ENCODE measurements at regions not wholly inside any gene's neighbourhood (a gene's known extent, or its start where the extent isn't known, plus 50 kb on each side); places are given as distances from the start of the nearest gene placed in this dataset.
A peak's percentile ranks its signal among the peaks of the same experiment; 100 is the strongest.
"Not testable (repeated sequence)": the region's sequence is repeated elsewhere in the genome, so short reads cannot be mapped to it uniquely, and the experiment has no call there.

GRCh38 chr3:116512281-116512680, 67.0 kb upstream of the LSAMP start:
- no peak for DNase-seq

GRCh38 chr3:116512931-116513330, 67.6 kb upstream of the LSAMP start:
- DNase-seq: no peak

DNA sequence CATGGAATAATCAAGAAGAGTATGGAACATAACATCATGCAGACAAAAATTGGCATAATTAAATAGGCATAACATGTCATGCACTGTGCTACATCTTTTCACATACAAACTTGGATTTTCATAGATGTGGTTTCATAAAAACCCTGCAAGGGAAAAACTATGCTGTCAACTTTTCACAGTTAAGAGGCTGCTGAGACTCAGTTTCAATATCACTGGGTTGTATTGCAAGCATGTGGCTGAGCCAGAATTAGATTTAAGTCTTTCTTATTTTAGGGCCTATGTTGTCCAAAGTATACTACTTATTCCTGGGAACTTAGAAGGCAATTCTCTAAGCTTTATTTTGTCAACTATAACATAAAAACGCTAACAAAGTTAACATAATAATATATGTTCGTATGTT, 70.7 kb upstream of the LSAMP start:
- DNase-seq: no peak

- no peak for DNase-seq
Measured at GRCh38 chr3:116517308-116517707, 72.0 kb upstream of the LSAMP start.

DNA sequence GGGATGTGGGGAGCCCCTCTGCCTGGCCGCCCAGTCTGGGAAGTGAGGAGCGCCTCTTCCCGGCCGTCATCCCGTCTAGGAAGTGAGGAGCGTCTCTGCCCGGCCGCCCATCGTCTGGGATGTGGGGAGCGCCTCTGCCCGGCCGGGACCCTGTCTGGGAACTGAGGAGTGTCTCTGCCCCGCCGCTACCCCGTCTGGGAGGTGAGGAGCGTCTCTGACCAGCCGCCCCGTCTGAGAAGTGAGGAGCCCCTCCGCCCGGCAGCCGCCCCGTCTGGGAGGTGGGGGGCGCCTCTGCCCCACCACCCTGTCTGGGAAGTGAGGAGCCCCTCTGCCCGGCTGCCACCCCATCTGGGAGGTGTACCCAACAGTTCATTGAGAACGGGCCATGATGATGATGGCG, 73.8 kb upstream of the LSAMP start:
- not testable (repeated sequence) for DNase-seq

GRCh38 chr3:116519823-116520222, 74.5 kb upstream of the LSAMP start:
- DNase-seq: not testable (repeated sequence)

DNA sequence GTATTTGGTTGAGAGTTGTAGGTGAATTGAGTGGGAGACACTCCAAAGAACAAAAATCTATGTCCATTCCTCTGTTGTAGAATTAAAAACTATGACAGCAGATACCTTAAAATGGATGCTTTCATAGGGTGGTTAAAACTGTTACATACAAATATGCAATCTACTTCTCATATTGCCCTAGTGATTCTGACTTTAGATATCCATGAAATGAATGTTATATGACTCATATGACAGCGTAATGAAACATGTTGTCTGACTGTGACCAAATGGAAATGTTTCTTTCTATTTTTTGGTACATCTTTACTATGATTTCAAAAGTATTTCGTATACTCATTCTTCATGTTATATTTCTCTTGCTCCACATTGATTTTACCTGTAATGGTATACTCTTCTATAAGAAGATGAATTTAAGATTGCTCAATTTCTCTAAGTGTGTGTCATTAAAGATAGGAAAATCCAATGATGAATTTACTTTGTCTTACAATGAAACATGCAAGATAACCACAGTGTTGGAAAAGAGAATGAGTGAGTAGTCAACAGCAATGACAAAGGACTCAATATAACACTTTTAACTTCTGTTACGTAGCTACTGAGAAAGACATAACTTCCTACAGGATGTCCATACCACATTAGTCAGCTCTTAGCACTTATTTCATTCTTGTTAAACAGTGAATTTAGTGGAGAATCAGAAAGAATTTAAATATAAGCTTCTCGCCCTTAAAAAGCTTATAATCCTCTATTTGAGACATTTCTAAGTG, 79.3 kb upstream of the LSAMP start:
- DNase-seq: no peak

DNA sequence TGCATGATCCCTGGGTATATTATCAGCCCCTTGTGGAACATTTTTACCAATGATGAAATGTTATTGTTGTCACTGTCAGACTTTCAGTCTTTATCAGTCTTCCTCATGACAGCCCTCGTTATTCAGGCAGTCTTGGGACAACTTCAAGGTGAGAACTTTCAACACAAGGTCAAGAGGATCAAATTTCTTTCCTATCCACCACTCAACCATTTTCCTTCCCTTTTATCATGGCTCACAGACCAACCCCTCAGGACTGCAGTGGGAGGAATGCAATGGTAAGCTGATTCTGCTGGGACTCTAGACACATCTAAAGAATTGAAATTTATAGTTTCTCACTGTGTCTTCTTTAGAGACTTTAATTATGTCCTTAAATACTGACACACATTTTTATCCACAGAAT, 107.0 kb upstream of the LSAMP start:
- no peak for DNase-seq

GRCh38 chr3:116553355-116553754, 108.1 kb upstream of the LSAMP start:
- no peak for DNase-seq

- DNase-seq: no peak
Measured at GRCh38 chr3:116561529-116561928, 116.2 kb upstream of the LSAMP start.

GRCh38 chr3:116563351-116563750, 118.1 kb upstream of the LSAMP start:
- no peak for DNase-seq

DNA sequence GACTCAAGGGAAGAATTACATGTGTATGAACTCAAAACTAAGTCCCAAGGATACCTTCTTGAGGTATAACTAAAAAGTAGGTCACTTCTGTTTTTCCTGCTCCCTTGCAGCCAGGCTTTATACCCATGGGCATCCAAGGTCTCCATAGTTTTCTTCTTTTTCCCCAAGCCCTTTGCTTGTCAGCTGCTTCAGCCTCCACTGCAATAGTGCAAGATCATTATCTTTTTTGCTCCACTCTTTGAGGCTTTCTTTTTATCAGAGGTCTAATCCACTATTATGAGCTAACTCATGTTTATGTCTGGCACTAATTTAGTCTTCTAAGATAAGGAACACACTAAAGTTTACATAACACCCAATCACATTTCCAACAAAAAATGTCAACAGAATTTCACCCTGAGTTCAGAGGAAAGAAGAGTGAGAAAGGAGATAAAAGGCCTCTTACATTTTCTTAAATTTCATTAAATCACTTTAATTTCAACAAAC, 121.2 kb upstream of the LSAMP start:
- no peak for DNase-seq

GRCh38 chr3:116569611-116570010, 124.3 kb upstream of the LSAMP start:
- DNase-seq: no peak

DNA sequence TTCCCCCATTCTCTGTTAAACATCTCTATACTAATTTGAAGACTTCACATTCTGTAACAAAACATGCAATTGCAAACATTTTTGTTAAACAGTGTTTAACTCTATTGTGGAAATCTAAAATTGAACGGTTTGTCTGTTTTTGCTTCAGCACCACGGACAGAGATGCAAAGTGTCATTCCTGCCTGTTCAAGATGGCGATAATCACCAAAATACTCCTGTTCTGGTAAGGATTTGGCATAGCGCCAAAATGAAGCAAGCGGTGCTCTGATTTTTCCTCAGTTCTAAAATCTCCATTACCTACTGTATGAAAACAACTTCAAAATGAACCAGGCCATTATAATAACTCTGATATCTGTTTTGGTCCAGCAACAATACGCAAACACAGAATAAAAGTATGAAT, 129.7 kb upstream of the TUSC7 start:
- no peak for DNase-seq

DNA sequence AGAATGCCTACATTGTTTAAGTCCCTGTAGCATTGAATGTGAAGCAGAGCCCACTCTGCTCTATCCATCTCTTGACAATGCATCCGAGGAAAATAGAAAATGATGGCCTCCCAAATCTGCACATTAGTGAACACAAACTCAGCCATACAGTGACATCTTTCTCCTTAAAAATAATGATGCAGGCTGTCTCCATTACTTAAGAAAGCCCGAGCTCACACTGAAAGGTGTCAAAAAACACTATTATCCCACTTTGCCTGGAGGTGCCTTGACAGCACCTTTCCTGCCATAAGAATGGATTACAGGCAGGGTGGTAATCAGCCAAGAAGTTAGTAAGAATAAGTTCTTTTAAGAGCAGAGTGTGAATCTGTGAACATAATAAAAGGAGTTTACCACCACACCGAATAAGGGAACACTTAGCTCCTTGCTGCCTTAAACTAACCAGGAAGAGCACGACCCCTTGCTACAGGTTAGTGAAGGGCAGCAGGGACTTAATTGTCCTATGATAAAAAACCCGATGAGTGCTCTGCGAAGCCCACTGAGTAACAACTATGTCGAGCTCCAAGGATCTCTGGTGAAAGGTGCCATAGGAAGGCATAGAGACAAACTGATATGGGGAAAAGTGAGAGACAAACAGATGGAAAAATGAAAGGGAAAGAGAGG, 123.2 kb upstream of the TUSC7 start:
- no peak for DNase-seq

DNA sequence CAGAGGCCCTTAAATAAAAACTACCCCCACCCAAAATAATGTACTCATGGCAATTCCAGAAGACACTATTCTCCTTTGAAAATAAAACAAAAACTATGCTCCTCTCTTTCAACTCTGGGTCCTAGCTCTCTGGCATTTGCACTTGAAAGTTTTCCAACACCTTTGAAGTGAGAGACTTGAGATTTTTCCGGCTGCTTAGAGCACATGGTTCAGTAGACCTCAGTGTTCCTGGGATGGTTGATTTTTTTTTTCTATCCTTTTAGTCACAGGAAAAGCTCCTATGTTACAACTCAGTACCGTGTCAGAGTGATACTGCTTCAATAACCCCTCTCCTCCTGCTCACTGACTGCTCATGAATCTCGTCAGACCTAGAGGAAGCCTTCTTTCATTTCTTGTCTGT, 118.3 kb upstream of the TUSC7 start:
- no peak for DNase-seq

GRCh38 chr3:116601206-116601605, 108.4 kb upstream of the TUSC7 start:
- DNase-seq: no peak

GRCh38 chr3:116607205-116607604, 102.4 kb upstream of the TUSC7 start:
- DNase-seq: no peak

DNA sequence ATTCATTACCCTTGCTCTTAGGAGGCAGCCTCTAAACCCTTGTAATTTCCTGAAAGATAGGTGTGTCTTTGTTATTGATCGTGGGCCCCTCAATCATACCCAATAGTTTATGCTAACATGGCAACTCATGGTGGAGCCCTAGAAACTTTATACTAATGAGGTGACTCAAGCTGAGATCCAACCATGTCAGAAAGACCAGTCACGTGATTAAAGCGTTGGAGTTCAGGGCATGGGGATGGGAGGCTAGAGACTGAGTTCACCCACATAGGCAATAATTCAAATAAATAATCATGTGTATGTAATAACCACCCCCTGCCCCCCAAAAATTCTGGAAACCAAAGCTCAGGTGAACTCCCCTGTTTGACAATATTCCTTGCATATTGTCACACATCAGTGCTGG, 99.5 kb upstream of the TUSC7 start:
- DNase-seq: no peak

GRCh38 chr3:116614795-116615362, 94.7 kb upstream of the TUSC7 start:
- peak; percentile 25 for DNase-seq

GRCh38 chr3:116618138-116618537, 91.4 kb upstream of the TUSC7 start:
- DNase-seq: no peak

DNA sequence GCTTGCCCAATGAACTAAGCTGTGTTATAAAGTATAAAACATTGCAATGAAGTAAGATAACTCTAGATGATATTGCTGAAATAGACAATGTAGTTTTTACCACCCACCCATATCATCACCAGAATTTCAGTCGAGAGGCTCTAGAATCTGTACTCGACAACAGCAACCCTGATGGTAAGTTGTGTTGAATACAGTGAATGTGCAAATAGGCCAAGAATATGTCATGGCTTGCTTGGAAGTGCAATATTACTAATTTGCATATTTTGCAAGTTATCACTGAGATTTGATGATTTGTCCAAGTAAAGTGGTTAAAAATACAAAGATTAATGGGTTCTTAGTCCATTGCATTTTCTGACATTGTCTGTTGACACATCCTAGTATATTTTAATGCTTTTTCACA, 90.6 kb upstream of the TUSC7 start:
- no peak for DNase-seq

- no peak for DNase-seq
Measured at GRCh38 chr3:116630494-116630893, 79.1 kb upstream of the TUSC7 start.

DNA sequence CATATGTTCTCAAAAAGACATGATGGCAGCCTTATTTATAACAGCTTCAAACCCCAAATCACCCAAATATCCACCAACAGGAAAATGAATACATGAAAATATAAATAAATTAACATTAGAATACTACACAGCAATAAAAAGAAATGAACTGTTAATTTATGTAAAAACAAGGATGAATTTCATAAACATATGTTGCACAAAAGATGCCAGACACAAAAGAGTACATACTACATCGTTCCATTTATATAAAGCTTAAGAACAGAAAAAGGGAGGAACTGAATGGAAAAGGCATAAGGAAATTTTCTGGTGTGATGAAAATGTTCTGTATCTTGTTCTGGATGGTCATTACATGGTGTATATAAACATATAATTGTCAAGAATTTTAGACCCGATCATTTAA, 69.9 kb upstream of the TUSC7 start:
- DNase-seq: no peak

All from SHP77 treated with DMSO at 0.1 percent for 48 hours (cell line).